Endothelial cell of umbilical vein (primary cell): ENCODE measurements at regions not wholly inside any gene's neighbourhood (a gene's known extent, or its start where the extent isn't known, plus 50 kb on each side); places are given as distances from the start of the nearest gene placed in this dataset.

Experiments used
- BruUV-seq: library from RNA; stranded (reverse); fragments of 400-500 nt; replicated peaks from 2 replicates; lab custom pipeline; 2021; lab: Mats Ljungman, UMichigan
- CTCF ChIA-PET: fragments of 300-600, 350-600 bp; sonication (Branson Sonifier 250); formaldehyde crosslinking; loops from one replicate; lab custom pipeline; 2021; ENCODE audit warnings: antibody characterized with exemption, inconsistent platforms; lab: Charles Lee
- POLR2A ChIA-PET: fragments of 300-600, 350-600 bp; sonication (Branson Sonifier 250); formaldehyde crosslinking; loops from one replicate; lab custom pipeline; 2021; ENCODE audit warnings: antibody characterized with exemption, inconsistent platforms; lab: Charles Lee
- DNase-seq: peaks from one replicate; pipeline ENCODE4 v3.0.0-alpha.2; 2011; ENCODE audit warnings: low read depth, low spot score
- FAIRE-seq: peaks from 2 replicates; lab custom pipeline; 2011; peaks lifted over from hg19 to GRCh38; lab: Jason Lieb, UNC
- H2AFZ ChIP-seq: 2 replicates; pipeline ENCODE4 v1.6.0; 2012; ENCODE audit warnings: low read depth, low read length, control low read depth, inconsistent platforms
- H3K27ac ChIP-seq: 2 replicates; pipeline ENCODE4 v1.5.1; 2011; ENCODE audit warnings: low read depth, mild to moderate bottlenecking, control low read depth, low read length, moderate library complexity; ENCODE audit not compliant: insufficient read depth
- H3K27me3 ChIP-seq, 2 experiments: 2 replicates each; pipeline versions ENCODE4 v1.6.0 to v1.6.1; 2011; ENCODE audit warnings: low read length in 2 of 2, mixed read lengths in 1 of 2; ENCODE audit not compliant: control insufficient read depth in 2 of 2, insufficient read depth in 2 of 2
- H3K36me3 ChIP-seq, 2 experiments: 2 replicates in 1 of 2; 3 replicates in 1 of 2; pipeline ENCODE4 v1.5.1; 2011; ENCODE audit warnings: low read length in 2 of 2, mild to moderate bottlenecking in 1 of 2, moderate library complexity in 1 of 2; ENCODE audit not compliant: control insufficient read depth in 2 of 2, insufficient read depth in 2 of 2; ENCODE audit errors: extremely low read depth in 1 of 2
- H3K4me1 ChIP-seq: 3 replicates; pipeline ENCODE4 v1.5.1; 2011; ENCODE audit warnings: mild to moderate bottlenecking, low read length; ENCODE audit not compliant: control insufficient read depth, insufficient read depth; ENCODE audit errors: extremely low read depth
- H3K4me2 ChIP-seq: 2 replicates; pipeline ENCODE4 v1.6.1; 2011; ENCODE audit warnings: low read length, control low read depth, mixed read lengths; ENCODE audit not compliant: insufficient read depth
- H3K4me3 ChIP-seq, 3 experiments: fragments of 200-600 bp in 1 of 3; sonication (generic), shearing (Covaris generic) in 1 of 3; replicated peaks in 1 of 3; 2 replicates each; pipeline ENCODE4 v1.5.1; 2011 to 2016; ENCODE audit warnings: control low read depth in 3 of 3, low read length in 3 of 3, mild to moderate bottlenecking in 2 of 3, inconsistent platforms in 1 of 3, low read depth in 1 of 3, moderate library complexity in 1 of 3; ENCODE audit not compliant: insufficient read depth in 1 of 3
- H3K79me2 ChIP-seq: 2 replicates; pipeline ENCODE4 v1.6.0; 2012; ENCODE audit warnings: low read length, inconsistent platforms; ENCODE audit not compliant: control insufficient read depth, insufficient read depth
- H3K9ac ChIP-seq: replicated peaks from 2 replicates; pipeline ENCODE3; 2011; ENCODE audit warnings: low read length, control low read depth; ENCODE audit not compliant: insufficient read depth; ENCODE audit errors: extremely low read depth
- H3K9me1 ChIP-seq: replicated peaks from 3 replicates; pipeline ENCODE4 v1.6.0; 2011; ENCODE audit warnings: mild to moderate bottlenecking, low read length; ENCODE audit not compliant: control insufficient read depth, insufficient read depth; ENCODE audit errors: extremely low read depth
- H3K9me3 ChIP-seq: replicated peaks from 2 replicates; pipeline ENCODE4 v1.5.1; 2012; ENCODE audit warnings: low read length, inconsistent platforms; ENCODE audit not compliant: control insufficient read depth, insufficient read depth
- H4K20me1 ChIP-seq: replicated peaks from 2 replicates; pipeline ENCODE3; 2011; ENCODE audit warnings: mild to moderate bottlenecking, low read length; ENCODE audit not compliant: control insufficient read depth, insufficient read depth; ENCODE audit errors: extremely low read depth
- EZH2 ChIP-seq: IDR thresholded peaks from 2 replicates; pipeline ENCODE4 v1.6.1; 2012; ENCODE audit warnings: borderline replicate concordance, low read depth, mild to moderate bottlenecking, moderate library complexity, low read length, inconsistent platforms; ENCODE audit not compliant: severe bottlenecking
- FOS ChIP-seq: IDR thresholded peaks from 2 replicates; pipeline ENCODE4 v1.6.1; 2011; ENCODE audit warnings: mild to moderate bottlenecking, low read length, moderate library complexity, borderline replicate concordance; ENCODE audit not compliant: insufficient read depth
- GATA2 ChIP-seq: IDR thresholded peaks from 2 replicates; pipeline ENCODE4 v1.7.0; 2011; ENCODE audit warnings: low read depth, mild to moderate bottlenecking, moderate library complexity, mixed read lengths, low read length; ENCODE audit not compliant: insufficient read length, insufficient read depth
- JUN ChIP-seq: IDR thresholded peaks from 2 replicates; pipeline ENCODE4 v1.6.1; 2011; ENCODE audit warnings: borderline replicate concordance, low read depth; ENCODE audit not compliant: insufficient read length, insufficient read depth
- MAX ChIP-seq: IDR thresholded peaks from 2 replicates; pipeline ENCODE4 v1.6.1; 2011; ENCODE audit not compliant: insufficient read depth, insufficient read length
- MYC ChIP-seq: IDR thresholded peaks from one replicate; pipeline ENCODE4 v1.6.1; 2011; ENCODE audit warnings: mild to moderate bottlenecking, low read depth, low read length
- POLR2A ChIP-seq: IDR thresholded peaks from 2 replicates; pipeline ENCODE4 v1.6.1; 2012; ENCODE audit warnings: low read depth, mild to moderate bottlenecking, control low read depth, low read length
- POLR2AphosphoS5 ChIP-seq: IDR thresholded peaks from 2 replicates; pipeline ENCODE4 v1.6.1; 2012; ENCODE audit warnings: low read depth, mild to moderate bottlenecking, control low read depth, low read length, moderate library complexity; ENCODE audit not compliant: insufficient read depth
- dilution Hi-C: fragments of 300-500 bp; cut with MboI; formaldehyde crosslinking; loops from one replicate; pipeline ENCODE4 v1.15.0; 2019; ENCODE audit warnings: low sequenced_read_pairs; ENCODE audit not compliant: extremely low pct_ligation_motif_present
- intact Hi-C: fragments of 100-400 bp; cut with micrococcal nuclease; formaldehyde crosslinking; loops from one replicate; pipeline ENCODE4 v1.10.0; 2022
- TF ChIP-seq, protein P1 (sequence below), 2 donors: IDR thresholded peaks; 1 replicate in 1 of 2; 2 replicates in 1 of 2; pipeline ENCODE4 v1.5.1; 2011; ENCODE audit warnings: low read length in 2 of 2, mild to moderate bottlenecking in 2 of 2, moderate library complexity in 2 of 2, control low read depth in 1 of 2, inconsistent platforms in 1 of 2, low read depth in 1 of 2; ENCODE audit not compliant: insufficient read depth in 1 of 2; ENCODE audit errors: extremely low read depth in 1 of 2

- no peak for TF ChIP-seq GATA2
- no peak for TF ChIP-seq EZH2
- no peak for TF ChIP-seq MYC
- no peak for TF ChIP-seq FOS
- no peak for TF ChIP-seq POLR2A
- TF ChIP-seq MAX: no peak
- TF ChIP-seq, protein P1, sequence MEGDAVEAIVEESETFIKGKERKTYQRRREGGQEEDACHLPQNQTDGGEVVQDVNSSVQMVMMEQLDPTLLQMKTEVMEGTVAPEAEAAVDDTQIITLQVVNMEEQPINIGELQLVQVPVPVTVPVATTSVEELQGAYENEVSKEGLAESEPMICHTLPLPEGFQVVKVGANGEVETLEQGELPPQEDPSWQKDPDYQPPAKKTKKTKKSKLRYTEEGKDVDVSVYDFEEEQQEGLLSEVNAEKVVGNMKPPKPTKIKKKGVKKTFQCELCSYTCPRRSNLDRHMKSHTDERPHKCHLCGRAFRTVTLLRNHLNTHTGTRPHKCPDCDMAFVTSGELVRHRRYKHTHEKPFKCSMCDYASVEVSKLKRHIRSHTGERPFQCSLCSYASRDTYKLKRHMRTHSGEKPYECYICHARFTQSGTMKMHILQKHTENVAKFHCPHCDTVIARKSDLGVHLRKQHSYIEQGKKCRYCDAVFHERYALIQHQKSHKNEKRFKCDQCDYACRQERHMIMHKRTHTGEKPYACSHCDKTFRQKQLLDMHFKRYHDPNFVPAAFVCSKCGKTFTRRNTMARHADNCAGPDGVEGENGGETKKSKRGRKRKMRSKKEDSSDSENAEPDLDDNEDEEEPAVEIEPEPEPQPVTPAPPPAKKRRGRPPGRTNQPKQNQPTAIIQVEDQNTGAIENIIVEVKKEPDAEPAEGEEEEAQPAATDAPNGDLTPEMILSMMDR (IDR thresholded peaks at IDR 0.05; ENCODE audit: extremely low read depth in 1 of 2, insufficient read depth in 1 of 2, low read depth in 1 of 2, low read length in 2 of 2): no peak
- TF ChIP-seq JUN: no peak
- TF ChIP-seq POLR2AphosphoS5: no peak
- Histone ChIP-seq H3K9me3 (no peaks in the 10 kb centered on the region), H3K9me1 (no peaks in the 10 kb centered on the region), H3K27ac (no peak overlapping the region), H2AFZ (no peak overlapping the region), H3K4me2 (no peak overlapping the region), H3K79me2 (no peaks in the 10 kb centered on the region), H3K27me3 (no peaks in the 10 kb centered on the region), H4K20me1 (no peaks in the 10 kb centered on the region), H3K36me3 (no peaks in the 10 kb centered on the region), H3K9ac (no peak overlapping the region), H3K4me1 (no peaks in the 10 kb centered on the region), H3K4me3 (no peak overlapping the region)
- intact Hi-C loops (no loop called here), dilution Hi-C loops (no loop called here)
- no TSS peak for BruUV-seq
- DNase-seq (no peak), FAIRE-seq (no peak)
- CTCF ChIA-PET: no interaction called here
- POLR2A ChIA-PET: no interaction called here
Observed at GRCh38 chr7:41874201-41874785, 171.4 kb upstream of the INHBA start.
